SK-N-SH (cell line): ENCODE measurements at regions not wholly inside any gene's neighbourhood (a gene's known extent, or its start where the extent isn't known, plus 50 kb on each side); places are given as distances from the start of the nearest gene placed in this dataset.

Experiments used
- CTCF ChIA-PET: fragments of 300-600, 350-600 bp; formaldehyde crosslinking; extraction: SDS; loops from one replicate; lab custom pipeline; 2021; lab: Yijun Ruan, JAX
- POLR2A ChIA-PET: fragments of 350-600 bp; sonication (Branson Sonifier 250); formaldehyde crosslinking; extraction: SDS; loops from one replicate; lab custom pipeline; 2020; ENCODE audit warnings: antibody characterized with exemption, inconsistent platforms; lab: Yijun Ruan, JAX
- DNase-seq: peaks from one replicate; pipeline ENCODE4 v3.0.0; 2012
- H2AFZ ChIP-seq: fragments of 200-600 bp; sonication (generic); 2 replicates; pipeline ENCODE4 v1.8.1; 2016; ENCODE audit warnings: antibody characterized with exemption, mild to moderate bottlenecking, low read depth
- H3F3A ChIP-seq: fragments of 200-600 bp; sonication (generic); replicated peaks from 2 replicates; pipeline ENCODE3; 2016; ENCODE audit warnings: antibody characterized with exemption, mild to moderate bottlenecking; ENCODE audit not compliant: insufficient read depth
- H3K27ac ChIP-seq, 2 experiments: fragments of 200-500 bp in 1 of 2; fragments of 200-600 bp in 1 of 2; sonication (Bioruptor generic) in 1 of 2; sonication (generic), shearing (Covaris generic) in 1 of 2; 2 replicates each; pipeline versions ENCODE4 v1.5.1 to v1.6.1; 2014 to 2016; ENCODE audit warnings: low read depth in 2 of 2, inconsistent platforms in 1 of 2, low read length in 1 of 2, mild to moderate bottlenecking in 1 of 2, mixed read lengths in 1 of 2
- H3K27me3 ChIP-seq: fragments of 200-600 bp; sonication (generic), shearing (Covaris generic); 2 replicates; pipeline ENCODE4 v1.6.1; 2016; ENCODE audit warnings: mixed run types; ENCODE audit not compliant: insufficient read depth
- H3K36me3 ChIP-seq, 2 experiments: fragments of 200-500 bp in 1 of 2; fragments of 200-600 bp in 1 of 2; sonication (Bioruptor generic) in 1 of 2; sonication (generic) in 1 of 2; replicated peaks in 1 of 2; 2 replicates each; pipeline versions ENCODE3 to v1.5.1; 2014 to 2016; ENCODE audit warnings: low read length in 1 of 2, mild to moderate bottlenecking in 1 of 2; ENCODE audit not compliant: insufficient read depth in 2 of 2, control insufficient read depth in 1 of 2
- H3K4me1 ChIP-seq, 2 experiments: fragments of 200-500 bp in 1 of 2; fragments of 200-600 bp in 1 of 2; sonication (Bioruptor generic) in 1 of 2; sonication (generic), shearing (Covaris generic) in 1 of 2; 2 replicates each; pipeline versions ENCODE4 v1.5.1 to v1.6.1; 2014 to 2016; ENCODE audit warnings: low read depth in 1 of 2, low read length in 1 of 2, mixed run types in 1 of 2; ENCODE audit not compliant: insufficient read depth in 2 of 2, control insufficient read depth in 1 of 2
- H3K4me2 ChIP-seq: fragments of 200-600 bp; sonication (generic), shearing (Covaris generic); 2 replicates; pipeline ENCODE4 v1.6.1; 2017; ENCODE audit warnings: mixed run types
- H3K4me3 ChIP-seq, 2 experiments: fragments of 200-500 bp in 1 of 2; fragments of 200-600 bp in 1 of 2; sonication (Bioruptor generic) in 1 of 2; sonication (generic), shearing (Covaris generic) in 1 of 2; 2 replicates each; pipeline versions ENCODE4 v1.5.1 to v1.8.1; 2014 to 2016; ENCODE audit warnings: low read depth in 2 of 2, inconsistent platforms in 1 of 2, low read length in 1 of 2, mild to moderate bottlenecking in 1 of 2, mixed read lengths in 1 of 2, moderate library complexity in 1 of 2
- H3K79me2 ChIP-seq: fragments of 200-600 bp; sonication (generic); 2 replicates; pipeline ENCODE4 v1.8.1; 2017; ENCODE audit warnings: mild to moderate bottlenecking; ENCODE audit not compliant: insufficient read depth
- H3K9ac ChIP-seq: fragments of 200-600 bp; sonication (generic); 2 replicates; pipeline ENCODE4 v1.6.1; 2017; ENCODE audit warnings: mixed run types
- H3K9me2 ChIP-seq: fragments of 200-600 bp; sonication (generic); 2 replicates; pipeline ENCODE4 v1.6.1; 2017; ENCODE audit warnings: mixed run types
- H3K9me3 ChIP-seq: fragments of 200-600 bp; sonication (generic); 2 replicates; pipeline ENCODE4 v1.6.1; 2017; ENCODE audit warnings: mixed run types, mild to moderate bottlenecking, moderate library complexity
- H4K20me1 ChIP-seq: fragments of 200-600 bp; sonication (generic); 2 replicates; pipeline ENCODE4 v1.6.1; 2017; ENCODE audit warnings: mild to moderate bottlenecking, mixed run types; ENCODE audit not compliant: insufficient read depth
- CTCF ChIP-seq: fragments of 200-600 bp; sonication (generic); IDR thresholded peaks from 2 replicates; pipeline ENCODE4 v1.6.1; 2017; ENCODE audit warnings: antibody characterized with exemption, mild to moderate bottlenecking, moderate library complexity
- FOXJ3 ChIP-seq: sonication (generic); formaldehyde crosslinking; IDR thresholded peaks from 2 replicates; pipeline ENCODE4 v1.5.1; 2020; ENCODE audit warnings: mild to moderate bottlenecking, missing genetic modification reagents
- GATA2 ChIP-seq: sonication (generic); formaldehyde crosslinking; IDR thresholded peaks from 2 replicates; pipeline ENCODE4 v1.5.0; 2020; ENCODE audit warnings: mild to moderate bottlenecking, missing genetic modification reagents
- JUND ChIP-seq: IDR thresholded peaks from 2 replicates; pipeline ENCODE4 v1.4.0; 2012
- MEF2A ChIP-seq: IDR thresholded peaks from 2 replicates; pipeline ENCODE4 v1.4.0; 2012; ENCODE audit warnings: low read depth, borderline replicate concordance
- NFIC ChIP-seq: IDR thresholded peaks from 2 replicates; pipeline ENCODE4 v1.4.0; 2012; ENCODE audit warnings: borderline replicate concordance
- NRF1 ChIP-seq: IDR thresholded peaks from 2 replicates; pipeline ENCODE4 v1.6.1; 2012; ENCODE audit warnings: low read depth, mild to moderate bottlenecking, low read length
- PBX3 ChIP-seq: IDR thresholded peaks from 2 replicates; pipeline ENCODE4; 2012
- REST ChIP-seq: IDR thresholded peaks from 2 replicates; pipeline ENCODE4 v1.6.1; 2012; ENCODE audit warnings: mild to moderate bottlenecking, low read depth, low read length, moderate library complexity
- RXRA ChIP-seq: IDR thresholded peaks from 2 replicates; pipeline ENCODE4 v1.4.0; 2012; ENCODE audit warnings: low read depth, mild to moderate bottlenecking, borderline replicate concordance
- SIN3A ChIP-seq: IDR thresholded peaks from 2 replicates; pipeline ENCODE4 v1.6.1; 2012; ENCODE audit warnings: low read depth, mild to moderate bottlenecking, low read length, moderate library complexity, borderline replicate concordance
- SMC3 ChIP-seq: IDR thresholded peaks from 2 replicates; pipeline ENCODE4 v1.6.1; 2012; ENCODE audit warnings: low read depth, low read length, improper control_type of control experiment
- TCF12 ChIP-seq: IDR thresholded peaks from 2 replicates; pipeline ENCODE4 v1.4.0; 2012
- TEAD4 ChIP-seq: IDR thresholded peaks from 2 replicates; pipeline ENCODE4 v1.4.0; 2012; ENCODE audit warnings: mild to moderate bottlenecking, borderline replicate concordance; ENCODE audit not compliant: insufficient read depth
- USF2 ChIP-seq: fragments of 150-350 bp; IDR thresholded peaks from 2 replicates; pipeline ENCODE4 v1.6.1; 2017; ENCODE audit warnings: antibody characterized with exemption, low read length, low read depth, borderline replicate concordance
- YY1 ChIP-seq: IDR thresholded peaks from 2 replicates; pipeline ENCODE4 v1.4.0; 2012; ENCODE audit warnings: low read depth, mild to moderate bottlenecking
- WGBS: methylation state at CpG from one replicate; pipeline ENCODE4 v1.1.6; 2017; ENCODE audit warnings: low lambda C conversion rate; 5-methylcytosine and 5-hydroxymethylcytosine counted together

- no peaks in the 10 kb centered on the region for H3F3A ChIP-seq
- H3K27me3 ChIP-seq, result no peaks in the 10 kb centered on the region
- no peak overlapping the region for H3K4me3 ChIP-seq
- H3K27ac ChIP-seq, result no peak overlapping the region
- no peak overlapping the region for H2AFZ ChIP-seq
- no peaks in the 10 kb centered on the region for H3K9me3 ChIP-seq
- no peaks in the 10 kb centered on the region for H3K9me2 ChIP-seq
- no peak overlapping the region for H3K4me2 ChIP-seq
- H3K9ac ChIP-seq, result no peak overlapping the region
- H4K20me1 ChIP-seq, result no peaks in the 10 kb centered on the region
- WGBS, result 0% methylated on average over 2 of the region's 2 CpGs
- TF ChIP-seq JUND, result no peak
- TF ChIP-seq PBX3, result no peak
- TF ChIP-seq NFIC, result no peak
- no peak for TF ChIP-seq TCF12
- ChIA-PET POLR2A (no interaction called here), CTCF (no interaction called here)
- H3K79me2 ChIP-seq, result no peaks in the 10 kb centered on the region
- no peak for DNase-seq
- no peaks in the 10 kb centered on the region for H3K4me1 ChIP-seq
- no peaks in the 10 kb centered on the region for H3K36me3 ChIP-seq
Observed at GRCh38 chr5:12214267-12215015, 310.2 kb upstream of the CTNND2 start.

GRCh38 chr5:12208366-12209100 is 304.3 kb upstream of the CTNND2 start:
- CTCF ChIA-PET, result interaction anchor here (0.7 kb wide), 1 partner anchor 18 kb away, joined by 3 read pairs; no protein-coding TSS in a partner anchor
- 13% methylated on average over 4 of the region's 4 CpGs for WGBS
- H3K36me3 ChIP-seq, result no peaks in the 10 kb centered on the region
- H3K27ac ChIP-seq, result no peak overlapping the region
- no peaks in the 10 kb centered on the region for H3K9me2 ChIP-seq
- H3K9me3 ChIP-seq, result no peaks in the 10 kb centered on the region
- H3K4me2 ChIP-seq, result no peak overlapping the region
- no peaks in the 10 kb centered on the region for H3K27me3 ChIP-seq
- no peak for DNase-seq
- no peaks in the 10 kb centered on the region for H3K79me2 ChIP-seq
- no peaks in the 10 kb centered on the region for H3F3A ChIP-seq
- H2AFZ ChIP-seq, result no peak overlapping the region
- no peak overlapping the region for H3K4me3 ChIP-seq
- POLR2A ChIA-PET, result no interaction called here
- no peak overlapping the region for H3K9ac ChIP-seq
- H3K4me1 ChIP-seq, result no peaks in the 10 kb centered on the region
- no peaks in the 10 kb centered on the region for H4K20me1 ChIP-seq
- TF ChIP-seq FOXJ3 (CRISPR knock-in tag) (no peak), RXRA (no peak), REST (no peak), SIN3A (no peak), PBX3 (no peak), GATA2 (CRISPR knock-in tag) (no peak), YY1 (no peak), MEF2A (no peak), SMC3 (no peak), NRF1 (no peak), USF2 (no peak), CTCF (no peak), TEAD4 (no peak), TCF12 (no peak)
